Loucy (cell line): ENCODE measurements at regions not wholly inside any gene's neighbourhood (a gene's known extent, or its start where the extent isn't known, plus 50 kb on each side); places are given as distances from the start of the nearest gene placed in this dataset.

ENCODE experiments used
- H2AFZ ChIP-seq: fragments of 200-600 bp; sonication (generic); 2 replicates; pipeline ENCODE4 v1.6.0; 2016; ENCODE audit warnings: antibody characterized with exemption, mild to moderate bottlenecking, low read length, moderate library complexity
- H3F3A ChIP-seq: fragments of 200-600 bp; 2 replicates; pipeline ENCODE4 v1.6.0; 2016; ENCODE audit warnings: antibody characterized with exemption, low read depth, mild to moderate bottlenecking
- H3K27me3 ChIP-seq: fragments of 200-600 bp; sonication (generic); 2 replicates; pipeline ENCODE4 v1.6.1; 2014; ENCODE audit warnings: low read length, mild to moderate bottlenecking; ENCODE audit not compliant: insufficient read depth, poor library complexity, severe bottlenecking
- H3K36me3 ChIP-seq: fragments of 200-600 bp; sonication (generic); 2 replicates; pipeline ENCODE4 v1.6.1; 2016; ENCODE audit warnings: low read length; ENCODE audit not compliant: insufficient read depth
- H3K4me1 ChIP-seq: fragments of 200-600 bp; sonication (generic); 2 replicates; pipeline ENCODE4 v1.5.1; 2014; ENCODE audit warnings: low read length, mild to moderate bottlenecking; ENCODE audit not compliant: insufficient read depth, poor library complexity, severe bottlenecking
- H3K4me2 ChIP-seq: fragments of 200-600 bp; sonication (generic); 2 replicates; pipeline ENCODE4 v1.6.0; 2014; ENCODE audit warnings: antibody characterized with exemption, low read length, low read depth, mild to moderate bottlenecking; ENCODE audit not compliant: poor library complexity, severe bottlenecking
- H3K4me3 ChIP-seq: fragments of 200-600 bp; sonication (generic); 2 replicates; pipeline ENCODE4 v1.5.1; 2014; ENCODE audit warnings: low read length, mild to moderate bottlenecking, mixed read lengths; ENCODE audit not compliant: poor library complexity, severe bottlenecking
- H3K79me2 ChIP-seq: fragments of 200-600 bp; sonication (generic); 2 replicates; pipeline ENCODE4 v1.6.1; 2014; ENCODE audit warnings: low read length; ENCODE audit not compliant: insufficient read depth
- H3K9ac ChIP-seq: fragments of 200-600 bp; sonication (generic); 2 replicates; pipeline ENCODE4 v1.6.0; 2014; ENCODE audit warnings: mild to moderate bottlenecking, low read depth, low read length, moderate library complexity; ENCODE audit not compliant: poor library complexity, severe bottlenecking
- H3K9me2 ChIP-seq: fragments of 200-600 bp; sonication (generic); replicated peaks from 2 replicates; pipeline ENCODE4 v1.6.1; 2016; ENCODE audit warnings: low read depth, low read length, mixed read lengths
- H3K9me3 ChIP-seq: fragments of 200-600 bp; sonication (generic); 2 replicates; pipeline ENCODE4 v1.6.1; 2014; ENCODE audit warnings: mild to moderate bottlenecking, antibody characterized with exemption, low read length, low read depth; ENCODE audit not compliant: insufficient read depth
- H4K20me1 ChIP-seq: fragments of 200-600 bp; sonication (generic); 2 replicates; pipeline ENCODE4 v1.6.0; 2014; ENCODE audit warnings: antibody characterized with exemption, low read length, mild to moderate bottlenecking; ENCODE audit not compliant: insufficient read depth, poor library complexity, severe bottlenecking
- EZH2phosphoT487 ChIP-seq: fragments of 200-600 bp; IDR thresholded peaks from 2 replicates; pipeline ENCODE4 v1.6.1; 2018; ENCODE audit warnings: antibody characterized with exemption, mild to moderate bottlenecking, moderate library complexity, borderline replicate concordance
- TF ChIP-seq, protein P1 (sequence below): fragments of 200-600 bp; sonication (generic); conservative IDR thresholded peaks from 2 replicates; pipeline ENCODE4 v1.5.1; 2014; ENCODE audit warnings: mild to moderate bottlenecking, antibody characterized with exemption, low read length

GRCh38 chr12:45553204-45553603, 176.3 kb upstream of the ARID2 start:
- no peak overlapping the region for H2AFZ ChIP-seq
- peaks cover 3% of the 10 kb centered on the region for H3K4me1 ChIP-seq
- no peaks in the 10 kb centered on the region for H3K79me2 ChIP-seq
- no peaks in the 10 kb centered on the region for H3K9me2 ChIP-seq
- no peak overlapping the region for H3K4me3 ChIP-seq
- TF ChIP-seq, protein P1, sequence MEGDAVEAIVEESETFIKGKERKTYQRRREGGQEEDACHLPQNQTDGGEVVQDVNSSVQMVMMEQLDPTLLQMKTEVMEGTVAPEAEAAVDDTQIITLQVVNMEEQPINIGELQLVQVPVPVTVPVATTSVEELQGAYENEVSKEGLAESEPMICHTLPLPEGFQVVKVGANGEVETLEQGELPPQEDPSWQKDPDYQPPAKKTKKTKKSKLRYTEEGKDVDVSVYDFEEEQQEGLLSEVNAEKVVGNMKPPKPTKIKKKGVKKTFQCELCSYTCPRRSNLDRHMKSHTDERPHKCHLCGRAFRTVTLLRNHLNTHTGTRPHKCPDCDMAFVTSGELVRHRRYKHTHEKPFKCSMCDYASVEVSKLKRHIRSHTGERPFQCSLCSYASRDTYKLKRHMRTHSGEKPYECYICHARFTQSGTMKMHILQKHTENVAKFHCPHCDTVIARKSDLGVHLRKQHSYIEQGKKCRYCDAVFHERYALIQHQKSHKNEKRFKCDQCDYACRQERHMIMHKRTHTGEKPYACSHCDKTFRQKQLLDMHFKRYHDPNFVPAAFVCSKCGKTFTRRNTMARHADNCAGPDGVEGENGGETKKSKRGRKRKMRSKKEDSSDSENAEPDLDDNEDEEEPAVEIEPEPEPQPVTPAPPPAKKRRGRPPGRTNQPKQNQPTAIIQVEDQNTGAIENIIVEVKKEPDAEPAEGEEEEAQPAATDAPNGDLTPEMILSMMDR: no peak
- TF ChIP-seq EZH2phosphoT487: no peak
- H3K9me3 ChIP-seq: no peaks in the 10 kb centered on the region
- H4K20me1 ChIP-seq: no peaks in the 10 kb centered on the region
- H3K9ac ChIP-seq: no peak overlapping the region
- H3F3A ChIP-seq: no peaks in the 10 kb centered on the region
- no peak overlapping the region for H3K4me2 ChIP-seq
- no peaks in the 10 kb centered on the region for H3K27me3 ChIP-seq
- H3K36me3 ChIP-seq: no peaks in the 10 kb centered on the region

DNA sequence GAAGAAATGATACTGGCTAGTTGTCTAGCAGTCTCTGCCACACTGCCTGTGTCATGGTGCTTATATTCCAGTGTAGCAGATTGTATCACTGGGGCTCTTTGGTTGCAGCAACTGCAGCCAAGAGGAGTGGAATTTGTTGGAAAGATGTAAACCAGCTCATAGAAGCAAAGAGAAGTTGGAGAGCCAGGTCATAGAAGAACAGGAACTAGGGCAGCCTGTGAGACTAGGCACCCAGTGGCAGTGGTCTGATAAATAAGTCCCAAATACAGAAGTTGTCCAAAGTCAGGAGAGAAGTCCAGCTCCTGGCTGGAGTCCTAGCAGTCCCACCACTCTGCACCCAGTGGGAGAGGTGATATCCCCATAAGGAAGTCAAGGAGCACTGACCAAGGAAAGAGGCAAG, 172.5 kb upstream of the ARID2 start:
- no peaks in the 10 kb centered on the region for H3K36me3 ChIP-seq
- H3K4me3 ChIP-seq: no peak overlapping the region
- TF ChIP-seq, protein P1: no peak
- TF ChIP-seq EZH2phosphoT487: no peak
- H4K20me1 ChIP-seq: no peaks in the 10 kb centered on the region
- no peaks in the 10 kb centered on the region for H3K9me2 ChIP-seq
- H3K9me3 ChIP-seq: no peaks in the 10 kb centered on the region
- no peak overlapping the region for H3K9ac ChIP-seq
- no peaks in the 10 kb centered on the region for H3K27me3 ChIP-seq
- no peak overlapping the region for H3K4me2 ChIP-seq
- no peaks in the 10 kb centered on the region for H3K4me1 ChIP-seq
- H3K79me2 ChIP-seq: no peaks in the 10 kb centered on the region
- no peak overlapping the region for H2AFZ ChIP-seq
- H3F3A ChIP-seq: no peaks in the 10 kb centered on the region

- Histone ChIP-seq H3K9me3 (no peaks in the 10 kb centered on the region), H2AFZ (no peak overlapping the region), H3K27me3 (no peaks in the 10 kb centered on the region), H3F3A (no peaks in the 10 kb centered on the region), H3K36me3 (no peaks in the 10 kb centered on the region), H3K9ac (no peak overlapping the region), H3K4me1 (no peaks in the 10 kb centered on the region), H3K79me2 (no peaks in the 10 kb centered on the region), H4K20me1 (no peaks in the 10 kb centered on the region), H3K4me3 (no peak overlapping the region), H3K4me2 (no peak overlapping the region), H3K9me2 (no peaks in the 10 kb centered on the region)
- TF ChIP-seq, protein P1: no peak
- TF ChIP-seq EZH2phosphoT487: no peak
Observed at GRCh38 chr12:45558353-45558752, 171.2 kb upstream of the ARID2 start.
